Aorta (tissue), 5 donors: ENCODE measurements at regions not wholly inside any gene's neighbourhood (a gene's known extent, or its start where the extent isn't known, plus 50 kb on each side); places are given as distances from the start of the nearest gene placed in this dataset.
"Not testable (repeated sequence)": the region's sequence is repeated elsewhere in the genome, so short reads cannot be mapped to it uniquely, and the experiment has no call there.

Experiments used
- ATAC-seq: fragments of 200-7000 bp; cut with Tn5 transposase; one replicate; pipeline ENCODE4 v1.9.1; 2022; ENCODE audit warnings: moderate library complexity; ENCODE audit not compliant: low FRiP score
- DNase-seq, 2 donors: peaks; one replicate each; pipeline ENCODE4 v3.0.0-alpha.2; 2020
- H3K27ac ChIP-seq, 2 donors: one replicate each; pipeline ENCODE4 v1.5.1; 2013; ENCODE audit warnings: low read length in 2 of 2, mild to moderate bottlenecking in 2 of 2, moderate library complexity in 2 of 2, control low read depth in 1 of 2, inconsistent platforms in 1 of 2, low read depth in 1 of 2
- H3K27me3 ChIP-seq, 2 donors: one replicate each; pipeline ENCODE4 v1.6.1; 2013; ENCODE audit warnings: control low read depth in 1 of 2, low read length in 1 of 2, mild to moderate bottlenecking in 1 of 2, moderate library complexity in 1 of 2; ENCODE audit not compliant: insufficient read depth in 2 of 2, control insufficient read depth in 1 of 2
- H3K36me3 ChIP-seq, 2 donors: one replicate each; pipeline ENCODE4 v1.6.1; 2013; ENCODE audit warnings: control low read depth in 1 of 2, low read length in 1 of 2, mild to moderate bottlenecking in 1 of 2; ENCODE audit not compliant: insufficient read depth in 2 of 2, control insufficient read depth in 1 of 2
- H3K4me1 ChIP-seq, 2 donors: one replicate each; pipeline ENCODE4 v1.6.1; 2013; ENCODE audit warnings: low read length in 2 of 2, control low read depth in 1 of 2, mild to moderate bottlenecking in 1 of 2, moderate library complexity in 1 of 2; ENCODE audit not compliant: insufficient read depth in 2 of 2, control insufficient read depth in 1 of 2
- H3K4me3 ChIP-seq, 2 donors: one replicate each; pipeline ENCODE4 v1.5.1; 2013; ENCODE audit warnings: low read length in 2 of 2, control low read depth in 1 of 2, mild to moderate bottlenecking in 1 of 2
- H3K9me3 ChIP-seq: one replicate; pipeline ENCODE4 v1.6.1; 2013; ENCODE audit warnings: mild to moderate bottlenecking, low read length; ENCODE audit not compliant: control insufficient read depth
- WGBS, 2 donors: extraction: QIAGEN DNeasy Blood & Tissue Kit; methylation state at CpG; one replicate each; pipeline ENCODE4 v1.1.7; 2013; 5-methylcytosine and 5-hydroxymethylcytosine counted together
- intact Hi-C, 2 donors: fragments of 100-400 bp; cut with DNase I; formaldehyde crosslinking; loops; one replicate each; pipeline versions ENCODE4 v1.14.2 to v1.15.0; 2022
- donor health status: healthy with polysubstance abuse.
- donor health status: Bipolar disorder and iron deficiency.
- donor health status: DM: no; HTN: no; CAD: no.
- donor health status: DM: no; HTN: no; CAD: no.
- donor health status: DM: yes; HTN: yes; CAD: no.

GRCh38 chr2:185245806-185246205 is 492.8 kb upstream of the FSIP2 start:
- H3K9me3 ChIP-seq: no peaks in the 10 kb centered on the region
- ATAC-seq: no peak
- H3K4me1 ChIP-seq: no peaks in the 10 kb centered on the region
- intact Hi-C loops: no loop called here
- no peak overlapping the region for H3K4me3 ChIP-seq
- H3K27ac ChIP-seq: no peak overlapping the region
- no peak for DNase-seq
- no peaks in the 10 kb centered on the region for H3K36me3 ChIP-seq
- WGBS, 2 donors: 15 to 21% methylated on average over 1 of the region's 1 CpG
- H3K27me3 ChIP-seq: no peaks in the 10 kb centered on the region

DNA sequence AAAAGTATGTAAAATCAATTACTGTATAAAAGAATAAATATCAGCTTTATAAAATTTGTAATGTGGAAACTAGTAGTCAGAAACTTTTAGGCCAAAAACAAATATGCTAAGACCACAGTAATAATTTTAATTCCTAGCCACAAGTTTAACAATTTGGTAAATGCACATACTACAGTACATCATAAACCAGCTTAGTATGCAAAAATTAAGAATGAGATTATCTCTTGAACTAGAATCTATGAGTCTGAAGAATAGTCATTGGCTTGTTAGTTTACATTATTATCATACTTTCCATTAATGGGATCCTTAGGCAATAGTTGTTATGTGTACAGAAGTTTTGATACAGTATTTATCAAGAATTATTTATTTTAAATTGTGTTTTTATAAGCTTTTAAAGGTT is 491.9 kb upstream of the FSIP2 start:
- H3K4me3 ChIP-seq: no peak overlapping the region
- intact Hi-C loops: no loop called here
- H3K36me3 ChIP-seq: no peaks in the 10 kb centered on the region
- no peaks in the 10 kb centered on the region for H3K9me3 ChIP-seq
- H3K27ac ChIP-seq: no peak overlapping the region
- ATAC-seq (no peak), DNase-seq (no peak)
- no peaks in the 10 kb centered on the region for H3K27me3 ChIP-seq
- H3K4me1 ChIP-seq: no peaks in the 10 kb centered on the region

GRCh38 chr2:185255566-185255965 is 483.0 kb upstream of the FSIP2 start:
- H3K4me3 ChIP-seq: no peak overlapping the region
- intact Hi-C loops: no loop called here
- no peaks in the 10 kb centered on the region for H3K36me3 ChIP-seq
- no peaks in the 10 kb centered on the region for H3K27me3 ChIP-seq
- WGBS, 2 donors: 44 to 67% methylated on average over 1 of the region's 1 CpG
- no peaks in the 10 kb centered on the region for H3K9me3 ChIP-seq
- no peaks in the 10 kb centered on the region for H3K4me1 ChIP-seq
- ATAC-seq (no peak), DNase-seq (no peak)
- H3K27ac ChIP-seq: no peak overlapping the region

DNA sequence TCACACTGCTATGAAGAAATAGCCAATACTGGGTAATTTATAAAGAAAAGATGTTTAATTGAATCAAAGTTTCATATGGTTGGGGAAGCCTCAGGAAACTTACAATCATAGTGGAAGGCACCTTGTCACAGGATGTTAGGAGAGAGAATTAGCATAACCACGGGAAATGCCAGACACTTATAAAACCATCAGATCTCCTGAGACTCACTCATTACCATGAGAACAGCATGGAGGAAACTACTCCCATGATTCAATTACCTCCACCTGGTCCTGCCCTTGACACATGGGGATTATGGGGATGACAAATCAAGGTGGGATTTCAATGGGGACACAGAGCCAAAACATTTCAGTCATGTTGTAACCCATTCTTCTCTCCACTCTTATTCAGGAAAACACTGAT is 472.9 kb upstream of the FSIP2 start:
- Histone ChIP-seq H3K9me3 (no peaks in the 10 kb centered on the region), H3K27me3 (no peaks in the 10 kb centered on the region), H3K4me3 (no peak overlapping the region), H3K4me1 (no peaks in the 10 kb centered on the region), H3K36me3 (no peaks in the 10 kb centered on the region), H3K27ac (no peak overlapping the region)
- intact Hi-C loops: no loop called here
- no peak for ATAC-seq
- DNase-seq: no peak
- WGBS, 2 donors: 54 to 57% methylated on average over 1 of the region's 1 CpG

DNA sequence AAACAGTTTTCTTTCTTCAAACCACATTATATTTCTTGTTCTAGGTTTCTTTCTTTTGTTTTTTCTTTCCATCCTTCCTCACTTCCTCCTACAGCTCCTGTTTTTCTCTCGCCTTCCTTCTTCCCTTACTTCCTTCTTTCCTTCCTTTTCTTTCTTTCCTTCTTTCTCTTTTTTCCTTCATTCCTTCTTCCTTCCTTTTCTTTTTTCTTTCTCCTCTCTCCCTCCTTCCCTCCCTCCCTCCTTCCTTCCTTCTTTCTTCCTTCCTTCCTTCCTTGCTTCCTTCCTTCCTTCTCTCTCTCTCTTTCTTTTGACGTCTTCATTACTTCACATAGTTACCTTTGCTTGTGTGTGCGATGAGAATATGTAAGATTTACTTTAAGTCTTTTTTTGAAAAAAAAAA is 470.0 kb upstream of the FSIP2 start:
- DNase-seq (no peak), ATAC-seq (no peak)
- no peaks in the 10 kb centered on the region for H3K4me1 ChIP-seq
- no peaks in the 10 kb centered on the region for H3K36me3 ChIP-seq
- intact Hi-C loops: no loop called here
- H3K27ac ChIP-seq: no peak overlapping the region
- no peaks in the 10 kb centered on the region for H3K27me3 ChIP-seq
- H3K9me3 ChIP-seq: no peaks in the 10 kb centered on the region
- H3K4me3 ChIP-seq: no peak overlapping the region
- WGBS, 2 donors: 88% methylated on average over 3 of the region's 3 CpGs

GRCh38 chr2:185274718-185275484 is 463.7 kb upstream of the FSIP2 start:
- WGBS, 2 donors: 73 to 74% methylated on average over 4 of the region's 4 CpGs

GRCh38 chr2:185275979-185276378 is 462.6 kb upstream of the FSIP2 start:
- 67 to 77% methylated on average over 3 of the region's 3 CpGs for WGBS, 2 donors
- H3K4me1 ChIP-seq, DNase-seq, H3K27ac ChIP-seq, intact Hi-C loops, H3K4me3 ChIP-seq, H3K36me3 ChIP-seq, H3K9me3 ChIP-seq, ATAC-seq, H3K27me3 ChIP-seq: not testable (repeated sequence)

More at GRCh38 chr2:185274718-185275484, 463.7 kb upstream of the FSIP2 start:
- Histone ChIP-seq H3K27ac (no peak overlapping the region), H3K27me3 (no peaks in the 10 kb centered on the region), H3K4me3 (no peak overlapping the region), H3K36me3 (no peaks in the 10 kb centered on the region), H3K9me3 (no peaks in the 10 kb centered on the region), H3K4me1 (no peaks in the 10 kb centered on the region)
- intact Hi-C loops: no loop called here
- DNase-seq: no peak
- no peak for ATAC-seq

DNA sequence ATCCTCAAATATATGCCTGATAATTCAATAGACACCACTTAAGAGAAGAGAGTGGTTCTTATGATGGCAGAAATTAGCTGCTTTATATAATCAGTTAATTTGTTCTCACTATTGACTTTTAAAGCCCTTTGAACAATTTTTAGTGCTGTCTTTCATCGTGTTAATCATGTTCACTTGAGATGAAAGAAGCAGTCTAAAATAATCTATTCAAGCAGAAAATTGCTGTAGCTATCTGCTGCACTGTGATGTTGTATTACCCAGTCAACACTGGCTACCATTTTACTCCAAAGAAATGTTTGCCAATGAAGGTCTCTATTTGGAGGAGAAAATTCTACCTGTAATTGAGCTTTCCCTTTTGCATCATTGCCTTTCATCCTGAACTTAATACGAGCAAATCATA is 459.8 kb upstream of the FSIP2 start:
- H3K27me3 ChIP-seq: no peaks in the 10 kb centered on the region
- H3K9me3 ChIP-seq: no peaks in the 10 kb centered on the region
- intact Hi-C loops: no loop called here
- H3K4me1 ChIP-seq: no peaks in the 10 kb centered on the region
- DNase-seq (no peak), ATAC-seq (no peak)
- no peak overlapping the region for H3K4me3 ChIP-seq
- no peaks in the 10 kb centered on the region for H3K36me3 ChIP-seq
- WGBS, 2 donors: 71 to 72% methylated on average over 2 of the region's 2 CpGs
- H3K27ac ChIP-seq: no peak overlapping the region

- no peak for DNase-seq
- no peak for ATAC-seq
- intact Hi-C loops: no loop called here
- no peaks in the 10 kb centered on the region for H3K27me3 ChIP-seq
- no peak overlapping the region for H3K4me3 ChIP-seq
- no peak overlapping the region for H3K27ac ChIP-seq
- no peaks in the 10 kb centered on the region for H3K4me1 ChIP-seq
- no peaks in the 10 kb centered on the region for H3K9me3 ChIP-seq
- H3K36me3 ChIP-seq: no peaks in the 10 kb centered on the region
Observed at GRCh38 chr2:185279999-185280398, 458.6 kb upstream of the FSIP2 start.
